ENCODE measurements at regions not wholly inside any gene's neighbourhood (a gene's known extent, or its start where the extent isn't known, plus 50 kb on each side); places are given as distances from the start of the nearest gene placed in this dataset.
"Not testable (repeated sequence)": the region's sequence is repeated elsewhere in the genome, so short reads cannot be mapped to it uniquely, and the experiment has no call there.

- ATAC-seq (no peak), DNase-seq (no peak)
- intact Hi-C loops (cut with DNase I) = no loop called here
- TF ChIP-seq, protein P1, sequence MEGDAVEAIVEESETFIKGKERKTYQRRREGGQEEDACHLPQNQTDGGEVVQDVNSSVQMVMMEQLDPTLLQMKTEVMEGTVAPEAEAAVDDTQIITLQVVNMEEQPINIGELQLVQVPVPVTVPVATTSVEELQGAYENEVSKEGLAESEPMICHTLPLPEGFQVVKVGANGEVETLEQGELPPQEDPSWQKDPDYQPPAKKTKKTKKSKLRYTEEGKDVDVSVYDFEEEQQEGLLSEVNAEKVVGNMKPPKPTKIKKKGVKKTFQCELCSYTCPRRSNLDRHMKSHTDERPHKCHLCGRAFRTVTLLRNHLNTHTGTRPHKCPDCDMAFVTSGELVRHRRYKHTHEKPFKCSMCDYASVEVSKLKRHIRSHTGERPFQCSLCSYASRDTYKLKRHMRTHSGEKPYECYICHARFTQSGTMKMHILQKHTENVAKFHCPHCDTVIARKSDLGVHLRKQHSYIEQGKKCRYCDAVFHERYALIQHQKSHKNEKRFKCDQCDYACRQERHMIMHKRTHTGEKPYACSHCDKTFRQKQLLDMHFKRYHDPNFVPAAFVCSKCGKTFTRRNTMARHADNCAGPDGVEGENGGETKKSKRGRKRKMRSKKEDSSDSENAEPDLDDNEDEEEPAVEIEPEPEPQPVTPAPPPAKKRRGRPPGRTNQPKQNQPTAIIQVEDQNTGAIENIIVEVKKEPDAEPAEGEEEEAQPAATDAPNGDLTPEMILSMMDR (IDR thresholded peaks at IDR 0.05) = no peak
- peaks cover 0 to 4% (median 0%) of the 10 kb centered on the region in 3 donors for H3K27me3 ChIP-seq (ENCODE audit: insufficient read depth in 3 of 3, low read length in 2 of 3)
- H3K4me3 ChIP-seq = no peak overlapping the region
- H3K4me1 ChIP-seq = no peaks in the 10 kb centered on the region
- no peak overlapping the region for H3K27ac ChIP-seq
- no peaks in the 10 kb centered on the region for H3K9me3 ChIP-seq
- H3K36me3 ChIP-seq (ENCODE audit: insufficient read depth in 1 of 2, low read depth in 1 of 2) = no peaks in the 10 kb centered on the region
Observed at GRCh38 chr5:88643315-88643714, 239.7 kb downstream of the MEF2C start.

DNA sequence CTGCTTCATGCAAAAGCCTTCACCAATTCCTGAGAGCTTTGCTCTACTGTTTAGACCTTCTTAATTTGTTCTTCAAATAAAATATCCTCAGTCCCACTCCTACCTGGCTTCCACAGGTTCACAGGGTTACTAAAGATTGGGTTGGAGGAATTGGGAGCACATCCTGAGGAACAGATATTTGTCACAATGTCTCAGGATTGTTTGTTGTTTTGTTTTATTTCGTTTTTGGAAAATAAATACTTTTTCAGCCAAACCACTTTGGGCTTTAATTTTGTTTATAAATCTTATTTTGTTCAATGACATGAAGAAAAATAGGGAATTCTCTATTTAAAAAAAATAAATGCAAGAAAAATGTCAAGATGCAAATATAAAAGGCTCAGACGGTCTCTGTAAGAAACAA, 249.0 kb downstream of the MEF2C start:
- TF ChIP-seq, protein P1 (IDR thresholded peaks at IDR 0.05) = no peak
- H3K9me3 ChIP-seq = no peaks in the 10 kb centered on the region
- no peaks in the 10 kb centered on the region for H3K4me1 ChIP-seq
- DNase-seq (no peak), ATAC-seq (no peak)
- no peak overlapping the region for H3K27ac ChIP-seq
- no peak overlapping the region for H3K4me3 ChIP-seq
- no peaks in the 10 kb centered on the region for H3K36me3 ChIP-seq (ENCODE audit: insufficient read depth in 1 of 2, low read depth in 1 of 2)
- peaks cover 0 to 6% (median 0%) of the 10 kb centered on the region in 3 donors for H3K27me3 ChIP-seq (ENCODE audit: insufficient read depth in 3 of 3, low read length in 2 of 3)
- intact Hi-C loops (cut with DNase I) = no loop called here
- WGBS, 3 donors = 37 to 48% (median 43%) methylated on average over 2 of the region's 2 CpGs

DNA sequence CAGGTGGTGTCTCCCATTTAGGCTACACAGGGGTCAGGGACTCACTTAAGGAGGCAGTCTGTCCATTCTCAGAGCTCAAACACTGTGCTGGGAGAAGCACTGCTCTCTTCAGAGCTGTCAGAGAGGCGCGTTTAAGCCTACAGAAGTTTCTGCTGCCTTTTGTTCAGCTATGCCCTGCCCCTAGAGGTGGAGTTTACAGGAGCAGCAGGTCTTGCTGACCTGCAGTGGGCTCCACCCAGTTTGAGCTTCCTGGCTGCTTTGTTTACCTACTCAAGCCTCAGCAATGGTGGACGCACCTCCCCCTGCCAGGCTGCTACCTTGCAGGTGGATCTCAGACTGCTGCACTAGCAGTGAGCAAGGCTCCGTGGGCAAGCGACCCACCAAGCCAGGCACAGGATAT, 260.1 kb downstream of the MEF2C start:
- H3K4me3 ChIP-seq; H3K27ac ChIP-seq; intact Hi-C loops (cut with DNase I); H3K4me1 ChIP-seq; H3K36me3 ChIP-seq (ENCODE audit: insufficient read depth in 1 of 2, low read depth in 1 of 2); ATAC-seq; DNase-seq; H3K27me3 ChIP-seq (ENCODE audit: insufficient read depth in 3 of 3, low read length in 2 of 3); H3K9me3 ChIP-seq: not testable (repeated sequence)
- 88 to 99% (median 93%) methylated on average over 5 of the region's 5 CpGs for WGBS, 3 donors

GRCh38 chr5:88615767-88616166, 267.2 kb downstream of the MEF2C start:
- H3K36me3 ChIP-seq (ENCODE audit: insufficient read depth in 1 of 2, low read depth in 1 of 2); intact Hi-C loops (cut with DNase I); DNase-seq; H3K9me3 ChIP-seq; H3K27ac ChIP-seq; H3K4me1 ChIP-seq; H3K4me3 ChIP-seq; H3K27me3 ChIP-seq (ENCODE audit: insufficient read depth in 3 of 3, low read length in 2 of 3); ATAC-seq: not testable (repeated sequence)
- WGBS, 3 donors = 97 to 100% methylated on average over 3 to 19 of the region's 32 CpGs; no CpG with 5 or more reads in 1 of the 3 donors

DNA sequence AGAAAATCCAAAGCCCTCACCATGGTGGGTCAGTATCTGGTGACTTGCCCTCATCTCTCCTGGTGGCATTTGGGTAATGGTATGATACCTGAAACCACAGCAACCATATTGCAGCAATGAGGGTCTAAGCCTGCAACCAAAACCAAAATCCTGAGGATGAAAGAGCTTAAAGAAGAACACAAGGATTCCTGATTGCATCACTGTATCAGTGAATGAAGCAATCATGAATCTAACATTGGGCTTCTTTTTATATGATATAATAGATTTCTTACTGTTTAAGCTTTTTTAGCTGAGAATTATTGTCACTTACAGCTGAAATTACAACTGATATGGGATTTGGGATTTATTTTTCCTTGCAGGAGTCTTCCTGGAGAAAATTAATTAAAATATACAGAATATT, 269.9 kb downstream of the MEF2C start:
- DNase-seq (no peak), ATAC-seq (no peak)
- H3K27ac ChIP-seq = no peak overlapping the region
- no peak overlapping the region for H3K4me3 ChIP-seq
- H3K4me1 ChIP-seq = no peaks in the 10 kb centered on the region
- no peaks in the 10 kb centered on the region for H3K27me3 ChIP-seq (ENCODE audit: insufficient read depth in 3 of 3, low read length in 2 of 3)
- TF ChIP-seq, protein P1 (IDR thresholded peaks at IDR 0.05) = no peak
- H3K9me3 ChIP-seq = no peaks in the 10 kb centered on the region
- intact Hi-C loops (cut with DNase I) = no loop called here
- no peaks in the 10 kb centered on the region for H3K36me3 ChIP-seq (ENCODE audit: insufficient read depth in 1 of 2, low read depth in 1 of 2)

GRCh38 chr5:88610586-88610985, 272.4 kb downstream of the MEF2C start:
- Histone ChIP-seq H3K36me3 (ENCODE audit: insufficient read depth in 1 of 2, low read depth in 1 of 2) (no peaks in the 10 kb centered on the region), H3K4me3 (no peak overlapping the region), H3K4me1 (no peaks in the 10 kb centered on the region), H3K27ac (no peak overlapping the region), H3K9me3 (no peaks in the 10 kb centered on the region), H3K27me3 (ENCODE audit: insufficient read depth in 3 of 3, low read length in 2 of 3) (no peaks in the 10 kb centered on the region)
- DNase-seq (no peak), ATAC-seq (no peak)
- intact Hi-C loops (cut with DNase I) = no loop called here
- 84 to 88% (median 85%) methylated on average over 3 of the region's 3 CpGs for WGBS, 3 donors
- TF ChIP-seq, protein P1 (IDR thresholded peaks at IDR 0.05) = no peak
